Muscle layer of colon (tissue), 2 donors: ENCODE measurements at regions not wholly inside any gene's neighbourhood (a gene's known extent, or its start where the extent isn't known, plus 50 kb on each side); places are given as distances from the start of the nearest gene placed in this dataset.

Experiments used
- H3K27ac ChIP-seq: one replicate; pipeline ENCODE4 v1.7.0; 2013; ENCODE audit warnings: low read depth, mild to moderate bottlenecking, low read length, moderate library complexity
- H3K27me3 ChIP-seq, 2 donors: one replicate each; pipeline ENCODE4 v1.7.0; 2013; ENCODE audit warnings: low read length in 2 of 2, mild to moderate bottlenecking in 2 of 2; ENCODE audit not compliant: insufficient read depth in 2 of 2, control insufficient read depth in 1 of 2
- H3K36me3 ChIP-seq: one replicate; pipeline ENCODE4 v1.7.0; 2013; ENCODE audit warnings: mild to moderate bottlenecking, low read length; ENCODE audit not compliant: insufficient read depth
- H3K4me1 ChIP-seq: one replicate; pipeline ENCODE4 v1.7.0; 2013; ENCODE audit warnings: mild to moderate bottlenecking, low read length; ENCODE audit not compliant: insufficient read depth
- H3K4me3 ChIP-seq, 2 donors: one replicate each; pipeline ENCODE4 v1.7.0; 2013; ENCODE audit warnings: low read length in 2 of 2, low read depth in 1 of 2, mild to moderate bottlenecking in 1 of 2, moderate library complexity in 1 of 2
- H3K9ac ChIP-seq: one replicate; pipeline ENCODE4 v1.7.0; 2013; ENCODE audit warnings: low read length
- H3K9me3 ChIP-seq: one replicate; pipeline ENCODE4 v1.7.0; 2013; ENCODE audit warnings: mild to moderate bottlenecking, low read length
- donor health status: abdominal sarcoma.
- donor health status: Adenocarcinoma of cecum.

- H3K27ac ChIP-seq = no peak overlapping the region
- H3K4me1 ChIP-seq = no peaks in the 10 kb centered on the region
- no peak overlapping the region for H3K9ac ChIP-seq
- no peaks in the 10 kb centered on the region for H3K27me3 ChIP-seq
- H3K9me3 ChIP-seq = no peaks in the 10 kb centered on the region
- no peak overlapping the region for H3K4me3 ChIP-seq
- no peaks in the 10 kb centered on the region for H3K36me3 ChIP-seq
Measured at GRCh38 chr5:164027738-164028137, 522.3 kb downstream of the MAT2B start.

- no peak overlapping the region for H3K9ac ChIP-seq
Measured at GRCh38 chr5:164038128-164038783, 532.8 kb downstream of the MAT2B start.

GRCh38 chr5:164041105-164041504 is 535.7 kb downstream of the MAT2B start:
- no peaks in the 10 kb centered on the region for H3K27me3 ChIP-seq
- no peak overlapping the region for H3K27ac ChIP-seq
- no peak overlapping the region for H3K9ac ChIP-seq
- no peaks in the 10 kb centered on the region for H3K9me3 ChIP-seq
- no peaks in the 10 kb centered on the region for H3K4me1 ChIP-seq
- H3K4me3 ChIP-seq = no peak overlapping the region
- no peaks in the 10 kb centered on the region for H3K36me3 ChIP-seq

More at GRCh38 chr5:164038128-164038783, 532.8 kb downstream of the MAT2B start:
- Histone ChIP-seq H3K27me3 (no peaks in the 10 kb centered on the region), H3K4me1 (no peaks in the 10 kb centered on the region), H3K4me3 (no peak overlapping the region), H3K27ac (no peak overlapping the region), H3K9me3 (no peaks in the 10 kb centered on the region), H3K36me3 (no peaks in the 10 kb centered on the region)

- H3K36me3 ChIP-seq = no peaks in the 10 kb centered on the region
- no peak overlapping the region for H3K9ac ChIP-seq
- H3K27ac ChIP-seq = no peak overlapping the region
- no peaks in the 10 kb centered on the region for H3K4me1 ChIP-seq
- no peak overlapping the region for H3K4me3 ChIP-seq
- H3K27me3 ChIP-seq = no peaks in the 10 kb centered on the region
- no peaks in the 10 kb centered on the region for H3K9me3 ChIP-seq
Measured at GRCh38 chr5:164048359-164048926, 543.0 kb downstream of the MAT2B start.

- Histone ChIP-seq H3K36me3 (no peaks in the 10 kb centered on the region), H3K27ac (no peak overlapping the region), H3K4me3 (no peak overlapping the region), H3K9me3 (no peaks in the 10 kb centered on the region), H3K27me3 (no peaks in the 10 kb centered on the region), H3K4me1 (no peaks in the 10 kb centered on the region), H3K9ac (no peak overlapping the region)
Measured at GRCh38 chr5:164051745-164052144, 546.3 kb downstream of the MAT2B start.

- H3K4me1 ChIP-seq = no peaks in the 10 kb centered on the region
- no peaks in the 10 kb centered on the region for H3K9me3 ChIP-seq
- no peaks in the 10 kb centered on the region for H3K36me3 ChIP-seq
- H3K9ac ChIP-seq = no peak overlapping the region
- no peak overlapping the region for H3K27ac ChIP-seq
- H3K4me3 ChIP-seq = no peak overlapping the region
- no peaks in the 10 kb centered on the region for H3K27me3 ChIP-seq
Measured at GRCh38 chr5:164052536-164053093, 547.2 kb downstream of the MAT2B start.

- Histone ChIP-seq H3K27ac (no peak overlapping the region), H3K36me3 (no peaks in the 10 kb centered on the region), H3K9me3 (no peaks in the 10 kb centered on the region), H3K4me3 (no peak overlapping the region), H3K4me1 (no peaks in the 10 kb centered on the region), H3K27me3 (no peaks in the 10 kb centered on the region), H3K9ac (no peak overlapping the region)
Measured at GRCh38 chr5:164053123-164053522, 547.7 kb downstream of the MAT2B start.

GRCh38 chr5:164054461-164054860 is 549.0 kb downstream of the MAT2B start:
- Histone ChIP-seq H3K4me1 (no peaks in the 10 kb centered on the region), H3K9ac (no peak overlapping the region), H3K4me3 (no peak overlapping the region), H3K27ac (no peak overlapping the region), H3K27me3 (no peaks in the 10 kb centered on the region), H3K36me3 (no peaks in the 10 kb centered on the region), H3K9me3 (no peaks in the 10 kb centered on the region)

GRCh38 chr5:164057121-164057520 is 551.7 kb downstream of the MAT2B start:
- Histone ChIP-seq H3K9me3 (no peaks in the 10 kb centered on the region), H3K36me3 (no peaks in the 10 kb centered on the region), H3K9ac (no peak overlapping the region), H3K27ac (no peak overlapping the region), H3K4me3 (no peak overlapping the region), H3K27me3 (no peaks in the 10 kb centered on the region), H3K4me1 (no peaks in the 10 kb centered on the region)

- Histone ChIP-seq H3K27me3 (no peaks in the 10 kb centered on the region), H3K9me3 (no peaks in the 10 kb centered on the region), H3K36me3 (no peaks in the 10 kb centered on the region), H3K27ac (no peak overlapping the region), H3K4me1 (no peaks in the 10 kb centered on the region), H3K4me3 (no peak overlapping the region), H3K9ac (no peak overlapping the region)
Measured at GRCh38 chr5:164058621-164059020, 553.2 kb downstream of the MAT2B start.

GRCh38 chr5:164059471-164059870 is 554.1 kb downstream of the MAT2B start:
- no peaks in the 10 kb centered on the region for H3K27me3 ChIP-seq
- H3K9me3 ChIP-seq = no peaks in the 10 kb centered on the region
- no peak overlapping the region for H3K9ac ChIP-seq
- H3K27ac ChIP-seq = no peak overlapping the region
- no peaks in the 10 kb centered on the region for H3K4me1 ChIP-seq
- no peak overlapping the region for H3K4me3 ChIP-seq
- no peaks in the 10 kb centered on the region for H3K36me3 ChIP-seq
